ENCODE measurements at regions not wholly inside any gene's neighbourhood (a gene's known extent, or its start where the extent isn't known, plus 50 kb on each side); places are given as distances from the start of the nearest gene placed in this dataset.

- TF ChIP-seq CTCF (IDR thresholded peaks at IDR 0.05), result no peak
These were observed 707.9 kb downstream of the RFPL4B start for GRCh38 chr6:113055061-113055460.

GRCh38 chr6:113055998-113056397 lies 708.9 kb downstream of the RFPL4B start:
- no peak for TF ChIP-seq CTCF (IDR thresholded peaks at IDR 0.05)

- TF ChIP-seq CTCF (IDR thresholded peaks at IDR 0.05), result no peak
These were observed 710.5 kb downstream of the RFPL4B start for GRCh38 chr6:113057567-113058053.

GRCh38 chr6:113060664-113061063 lies 713.5 kb downstream of the RFPL4B start:
- no peak for TF ChIP-seq CTCF (IDR thresholded peaks at IDR 0.05)

GRCh38 chr6:113065611-113066010 lies 718.5 kb downstream of the RFPL4B start:
- no peak for TF ChIP-seq CTCF (IDR thresholded peaks at IDR 0.05)

GRCh38 chr6:113067612-113068275 lies 720.6 kb downstream of the RFPL4B start:
- TF ChIP-seq CTCF (IDR thresholded peaks at IDR 0.05), result no peak

- no peak for TF ChIP-seq CTCF (IDR thresholded peaks at IDR 0.05)
These were observed 721.4 kb downstream of the RFPL4B start for GRCh38 chr6:113068570-113068969.
